Stimulated activated CD4-positive, alpha-beta T cell treated with anti-CD3 and anti-CD28 coated beads, Interleukin-1b, Interleukin-23, amount 100 ng/mL, for 4 hours (primary cell): ENCODE measurements at regions not wholly inside any gene's neighbourhood (a gene's known extent, or its start where the extent isn't known, plus 50 kb on each side); places are given as distances from the start of the nearest gene placed in this dataset.

ENCODE experiments used
- DNase-seq, 2 donors: peaks; one replicate each; pipeline ENCODE4 v3.0.0-alpha.2; 2020; ENCODE audit warnings: low read depth in 2 of 2

DNA sequence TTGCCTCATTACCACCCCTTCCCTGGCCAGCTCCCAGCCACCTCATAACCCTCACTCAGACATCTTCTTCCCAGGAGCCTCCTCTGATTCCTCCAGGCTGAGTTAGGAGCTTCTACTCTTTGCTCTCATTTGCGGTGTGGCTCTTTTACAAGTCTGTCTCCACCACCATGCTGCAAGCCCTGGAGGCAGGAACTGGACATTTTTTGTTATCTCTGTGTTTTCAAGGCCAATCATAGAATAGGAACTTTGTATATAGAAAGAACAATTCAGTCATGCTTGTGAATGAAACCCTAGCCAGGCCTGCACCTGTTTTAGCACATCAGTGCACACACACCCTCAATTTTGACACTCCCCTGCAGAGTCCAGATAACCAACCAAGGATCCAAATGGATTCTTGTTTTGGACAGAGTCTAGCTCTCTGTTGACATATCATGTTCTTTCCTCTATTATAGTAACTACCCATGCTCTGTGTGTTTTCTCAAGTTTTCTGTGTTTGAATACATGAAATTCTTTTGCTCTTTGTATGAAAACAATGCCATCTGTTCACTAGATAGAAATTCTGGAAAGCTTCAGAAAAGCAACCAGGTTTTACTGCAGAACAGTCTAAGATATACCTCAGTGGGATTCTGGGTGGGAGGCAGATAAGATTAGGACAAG, 60.9 kb upstream of the ZNF648 start:
- DNase-seq: no peak

DNA sequence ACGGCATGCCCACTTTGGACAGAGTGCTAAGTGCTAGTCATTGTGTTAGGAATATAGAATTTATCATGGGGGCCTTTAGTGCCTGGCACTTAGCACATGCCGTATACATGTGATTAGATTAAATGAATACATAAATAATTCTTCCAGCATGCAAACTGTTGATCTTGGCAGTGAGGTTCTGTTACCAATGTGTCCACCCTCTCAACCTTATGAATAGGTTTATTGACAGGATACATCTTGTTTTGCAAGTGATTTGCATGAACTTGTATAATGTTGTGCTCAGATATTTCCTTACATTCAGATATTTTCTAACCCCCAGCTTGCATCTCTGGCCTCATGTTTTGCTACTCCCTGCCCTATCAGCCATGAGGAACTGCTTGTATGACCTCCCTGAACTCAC, 60.3 kb upstream of the ZNF648 start:
- no peak for DNase-seq

DNA sequence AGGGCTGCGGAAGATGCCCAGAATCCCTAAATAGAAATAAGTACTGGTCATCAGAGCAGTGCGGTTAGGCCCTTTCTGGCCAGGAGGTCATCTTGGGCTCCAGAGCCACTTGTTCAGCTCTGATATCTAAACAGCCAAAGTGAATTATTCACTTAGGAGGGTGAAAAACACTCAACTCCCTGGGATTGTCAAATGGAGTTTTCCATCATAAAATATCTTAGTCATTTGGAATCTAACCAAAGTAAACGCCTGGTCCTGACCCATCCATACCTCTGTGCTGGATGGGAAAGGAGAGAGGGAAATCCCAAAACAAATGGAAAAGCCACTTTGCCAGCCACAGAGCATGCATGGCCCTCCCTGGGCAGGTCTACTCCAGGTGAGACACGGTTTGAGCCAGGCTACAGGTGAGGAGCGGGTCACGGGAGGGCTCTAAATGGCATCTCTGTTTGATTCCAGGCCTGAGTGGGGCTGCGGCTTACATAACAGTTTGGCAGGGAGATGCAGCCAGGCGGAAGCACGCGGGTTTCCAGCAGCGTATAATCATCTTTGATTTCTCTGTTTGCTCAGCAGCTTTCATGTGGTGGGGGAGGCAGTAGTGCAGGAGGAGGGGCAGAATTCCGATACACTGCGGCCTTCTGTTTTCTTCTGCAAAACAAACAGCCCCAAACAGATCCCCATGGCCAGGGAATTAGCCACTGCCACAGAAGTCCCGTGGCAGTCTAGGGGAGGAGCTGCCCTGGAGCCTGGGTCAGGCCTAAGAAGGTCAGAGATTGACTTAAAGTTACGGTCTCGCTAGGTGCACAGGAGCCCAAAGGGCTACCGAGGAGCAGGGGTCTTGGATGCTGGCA, 59.1 kb upstream of the ZNF648 start:
- DNase-seq: no peak

DNA sequence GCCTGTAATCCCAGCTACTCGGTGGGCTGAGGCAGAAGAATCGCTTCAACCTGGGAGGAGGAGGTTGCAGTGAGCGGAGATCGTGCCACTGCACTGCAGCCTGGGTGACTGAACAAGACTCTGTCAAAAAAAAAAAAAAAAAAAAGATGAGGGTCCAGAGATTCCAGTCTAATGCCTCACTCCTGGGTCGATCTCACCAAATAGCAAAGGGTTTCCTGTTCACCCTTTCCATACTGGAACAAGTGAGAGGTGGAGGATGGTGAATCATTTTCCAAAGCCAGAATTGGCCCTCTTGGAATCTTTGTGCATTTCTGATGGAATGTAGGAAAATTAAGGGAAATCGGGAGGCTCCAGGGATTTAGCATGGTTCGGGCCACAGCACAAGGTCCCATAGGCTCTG, 58.1 kb upstream of the ZNF648 start:
- DNase-seq: no peak

DNA sequence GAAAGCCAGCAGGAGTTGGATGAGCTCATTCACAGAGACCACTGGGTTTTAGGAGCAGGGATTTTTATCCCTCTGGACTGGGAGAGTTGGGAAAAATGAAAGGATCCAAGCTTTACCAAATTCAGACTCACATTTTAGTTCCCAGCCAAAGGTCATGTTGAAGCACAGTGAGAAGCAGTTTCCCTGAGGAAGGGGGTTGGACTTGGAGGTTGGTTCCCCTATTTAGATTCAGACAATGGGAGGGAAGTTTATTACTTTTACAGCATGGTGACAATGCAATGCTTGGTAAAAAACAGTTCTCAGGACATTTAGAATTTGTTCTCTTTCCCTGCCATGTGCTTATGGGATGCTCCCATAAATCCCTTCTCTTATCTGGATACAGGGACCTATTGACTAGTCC, 57.3 kb upstream of the ZNF648 start:
- no peak for DNase-seq

DNA sequence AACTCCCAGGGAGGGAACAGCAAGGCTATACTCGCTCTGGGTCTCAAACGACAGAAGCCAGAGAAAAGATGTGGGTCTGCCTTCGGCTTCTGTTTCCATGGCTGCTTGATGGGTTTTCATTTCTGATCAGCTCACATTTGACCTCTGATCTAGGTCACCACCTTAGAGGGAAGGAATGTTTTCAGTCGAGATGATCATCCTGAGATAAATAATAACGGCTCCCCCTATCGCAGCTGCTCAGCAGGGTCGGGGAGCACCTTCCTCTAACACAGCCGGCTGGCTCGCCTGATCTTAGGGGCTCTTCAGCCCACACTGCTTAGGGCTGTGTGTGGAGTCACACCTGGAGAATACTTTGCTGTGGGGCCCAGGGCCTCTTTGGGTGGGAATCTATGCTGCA, 53.1 kb upstream of the ZNF648 start:
- DNase-seq: no peak

DNA sequence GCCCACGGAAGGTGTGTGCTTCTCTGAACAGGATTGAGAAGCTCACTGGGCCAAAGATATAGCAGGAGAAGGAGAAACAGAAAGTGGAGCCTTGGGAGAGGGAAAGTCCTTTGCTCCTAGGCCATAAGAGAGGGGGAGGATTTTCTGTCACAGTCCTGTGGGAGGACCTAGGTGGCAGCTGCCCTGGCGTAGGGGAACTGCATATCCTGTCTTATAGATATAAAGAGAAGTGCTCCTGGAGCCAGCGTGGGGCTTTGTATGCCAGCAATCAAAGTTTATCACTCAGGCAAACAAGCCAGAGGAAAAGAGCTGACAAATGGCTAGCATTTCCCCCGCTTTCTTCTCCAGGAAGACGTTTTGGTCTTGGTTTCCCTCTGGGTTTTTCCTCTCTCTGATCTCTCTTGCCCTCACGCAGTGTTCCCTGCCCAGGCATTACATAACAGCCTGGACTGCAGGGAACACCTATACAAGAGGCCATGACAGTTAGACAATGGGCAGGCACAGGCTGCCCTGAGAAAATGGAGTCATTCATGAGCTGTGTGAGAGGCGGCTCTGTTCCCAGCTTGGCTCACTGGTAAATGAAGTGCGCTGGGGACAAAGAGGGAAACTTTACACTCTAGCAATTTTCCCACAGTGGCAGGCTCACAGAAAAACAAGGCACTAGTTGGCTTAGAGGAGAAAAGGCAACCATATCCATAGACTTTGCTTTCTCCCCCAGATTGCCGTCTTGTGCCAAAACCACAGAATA, 52.5 kb upstream of the ZNF648 start:
- DNase-seq: no peak

DNA sequence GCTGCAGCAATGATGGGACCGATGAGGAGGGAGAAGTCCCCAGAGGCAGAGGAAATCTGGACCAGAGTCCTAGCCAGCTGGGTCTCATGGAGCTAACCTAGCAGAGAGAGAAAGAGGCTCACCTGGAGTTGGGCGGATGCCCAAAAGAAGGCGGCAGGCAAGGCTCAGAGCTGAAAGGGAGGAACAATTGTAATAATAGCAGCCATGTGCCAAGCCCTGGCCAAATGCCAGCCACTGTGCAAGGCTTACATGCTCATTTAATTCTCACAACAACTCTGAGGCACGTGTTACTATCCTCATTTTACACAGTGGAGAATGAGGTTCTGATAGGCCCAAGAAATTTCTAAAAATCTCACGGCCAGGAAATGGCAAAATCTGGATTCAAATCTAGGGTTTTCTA, 50.0 kb upstream of the ZNF648 start:
- no peak for DNase-seq
